GM23338 (cell line): ENCODE measurements at regions not wholly inside any gene's neighbourhood (a gene's known extent, or its start where the extent isn't known, plus 50 kb on each side); places are given as distances from the start of the nearest gene placed in this dataset.
A peak's percentile ranks its signal among the peaks of the same experiment; 100 is the strongest.

Source experiments
- ATAC-seq: fragments of 200-7000 bp; cut with Tn5 transposase; 3 replicates; pipeline ENCODE4 v1.9.1; 2020
- DNase-seq: peaks from one replicate; pipeline ENCODE4 v3.0.0-alpha.2; 2015; ENCODE audit warnings: low spot score
- H2AFZ ChIP-seq: fragments of 200-600 bp; sonication (generic); 2 replicates; pipeline ENCODE4 v1.8.0; 2016; ENCODE audit warnings: antibody characterized with exemption, mild to moderate bottlenecking, moderate library complexity
- H3F3A ChIP-seq: fragments of 200-600 bp; sonication (generic); replicated peaks from 2 replicates; pipeline ENCODE4 v1.8.0; 2017; ENCODE audit warnings: antibody characterized with exemption, mixed run types, low read depth
- H3K27ac ChIP-seq: fragments of 200-600 bp; sonication (generic); 2 replicates; pipeline ENCODE4 v1.6.1; 2016; ENCODE audit warnings: low read depth
- H3K27me3 ChIP-seq: fragments of 200-600 bp; sonication (generic); 2 replicates; pipeline ENCODE4 v1.8.0; 2016; ENCODE audit warnings: mild to moderate bottlenecking, mixed run types, moderate library complexity; ENCODE audit not compliant: insufficient read depth
- H3K36me3 ChIP-seq: fragments of 200-600 bp; sonication (generic); 2 replicates; pipeline ENCODE4 v1.8.0; 2016; ENCODE audit warnings: mild to moderate bottlenecking; ENCODE audit not compliant: insufficient read depth
- H3K4me1 ChIP-seq: fragments of 200-600 bp; sonication (generic); 2 replicates; pipeline ENCODE4 v1.8.0; 2016; ENCODE audit warnings: mild to moderate bottlenecking, moderate library complexity; ENCODE audit not compliant: insufficient read depth
- H3K4me2 ChIP-seq: fragments of 200-600 bp; sonication (generic); 2 replicates; pipeline ENCODE4 v1.7.1; 2017; ENCODE audit warnings: mixed run types
- H3K4me3 ChIP-seq: fragments of 200-600 bp; sonication (generic); 2 replicates; pipeline ENCODE4 v1.6.1; 2016; ENCODE audit warnings: mixed run types
- H3K79me2 ChIP-seq: fragments of 200-600 bp; sonication (generic); replicated peaks from 2 replicates; pipeline ENCODE4 v1.8.0; 2017; ENCODE audit warnings: mild to moderate bottlenecking; ENCODE audit not compliant: insufficient read depth
- H3K9me2 ChIP-seq: fragments of 200-600 bp; sonication (generic); 2 replicates; pipeline ENCODE4 v1.8.0; 2017; ENCODE audit not compliant: insufficient read depth
- H4K20me1 ChIP-seq: fragments of 200-600 bp; sonication (generic); replicated peaks from 2 replicates; pipeline ENCODE4 v1.8.0; 2017; ENCODE audit warnings: mild to moderate bottlenecking; ENCODE audit not compliant: insufficient read depth
- H3K27ac Mint-ChIP-seq: 2 replicates; pipeline ENCODE4 v1.8.0; 2020; ENCODE audit warnings: inconsistent platforms, mild to moderate bottlenecking, moderate library complexity, mixed read lengths
- H3K27me3 Mint-ChIP-seq: 3 replicates; pipeline ENCODE4 v1.8.0; 2022; ENCODE audit warnings: low read depth, mild to moderate bottlenecking, moderate library complexity, mixed read lengths, inconsistent platforms; ENCODE audit not compliant: insufficient read depth, poor library complexity
- H3K36me3 Mint-ChIP-seq: 3 replicates; pipeline ENCODE4 v1.8.0; 2021; ENCODE audit warnings: low read depth, mild to moderate bottlenecking, inconsistent platforms, moderate library complexity, mixed read lengths
- H3K4me1 Mint-ChIP-seq: 3 replicates; pipeline ENCODE4 v1.8.0; 2020; ENCODE audit warnings: mild to moderate bottlenecking, inconsistent platforms, mixed read lengths
- H3K4me3 Mint-ChIP-seq: 3 replicates; pipeline ENCODE4 v1.8.0; 2021; ENCODE audit warnings: moderate library complexity, mild to moderate bottlenecking, inconsistent platforms, mixed read lengths
- H3K9me3 Mint-ChIP-seq: 3 replicates; pipeline ENCODE4 v1.8.0; 2020; ENCODE audit warnings: moderate library complexity, mild to moderate bottlenecking, inconsistent platforms, mixed read lengths
- CREB1 ChIP-seq: fragments of 250-450 bp; sonication (Bioruptor Pico); IDR thresholded peaks from 2 replicates; pipeline ENCODE4 v1.5.0; 2020; ENCODE audit warnings: low read depth, mild to moderate bottlenecking, moderate library complexity
- CTCF ChIP-seq, 2 experiments: fragments of 200-600 bp in 1 of 2; sonication (generic) in 1 of 2; conservative IDR thresholded peaks; 2 replicates each; pipeline versions ENCODE4 v1.5.1 to v1.6.1; 2016 to 2017; ENCODE audit warnings: antibody characterized with exemption in 2 of 2, low read depth in 2 of 2, mild to moderate bottlenecking in 2 of 2, moderate library complexity in 1 of 2
- ETS1 ChIP-seq: IDR thresholded peaks from 2 replicates; pipeline ENCODE4 v1.6.1; 2016; ENCODE audit warnings: antibody characterized with exemption
- EZH2 ChIP-seq: fragments of 200-600 bp; sonication (generic); IDR thresholded peaks from one replicate; pipeline ENCODE4 v1.8.0; 2017; ENCODE audit warnings: antibody characterized with exemption, mild to moderate bottlenecking, low read depth; ENCODE audit not compliant: unreplicated experiment
- EZH2phosphoT487 ChIP-seq: fragments of 200-600 bp; sonication (generic); IDR thresholded peaks from one replicate; pipeline ENCODE4 v1.8.1; 2018; ENCODE audit warnings: antibody characterized with exemption; ENCODE audit not compliant: unreplicated experiment
- JUNB ChIP-seq: IDR thresholded peaks from one replicate; pipeline ENCODE4 v1.6.1; 2016; ENCODE audit warnings: antibody characterized with exemption; ENCODE audit not compliant: unreplicated experiment
- NANOG ChIP-seq: IDR thresholded peaks from 2 replicates; pipeline ENCODE4 v1.6.1; 2016; ENCODE audit warnings: antibody characterized with exemption, borderline replicate concordance
- POLR2AphosphoS5 ChIP-seq: IDR thresholded peaks from 2 replicates; pipeline ENCODE4 v1.6.1; 2016; ENCODE audit warnings: antibody characterized with exemption, low read depth
- STAT1 ChIP-seq: IDR thresholded peaks from one replicate; pipeline ENCODE4 v1.6.1; 2016; ENCODE audit warnings: antibody characterized with exemption; ENCODE audit not compliant: unreplicated experiment
- ZNF114 ChIP-seq: fragments of 250-450 bp; sonication (Bioruptor Pico); IDR thresholded peaks from 2 replicates; pipeline ENCODE4 v1.5.0; 2020; ENCODE audit warnings: mild to moderate bottlenecking, moderate library complexity
- ZNF331 ChIP-seq: fragments of 250-450 bp; sonication (Bioruptor Pico); IDR thresholded peaks from 2 replicates; pipeline ENCODE4 v1.5.0; 2020; ENCODE audit warnings: low read depth, mild to moderate bottlenecking, moderate library complexity
- ZNF462 ChIP-seq: fragments of 250-450 bp; sonication (Bioruptor Pico); IDR thresholded peaks from 2 replicates; pipeline ENCODE4 v1.5.0; 2020; ENCODE audit warnings: mild to moderate bottlenecking, moderate library complexity
- TF ChIP-seq, protein P1 (sequence below): IDR thresholded peaks from one replicate; pipeline ENCODE4 v1.6.1; 2018; ENCODE audit warnings: antibody characterized with exemption; ENCODE audit not compliant: unreplicated experiment

DNA sequence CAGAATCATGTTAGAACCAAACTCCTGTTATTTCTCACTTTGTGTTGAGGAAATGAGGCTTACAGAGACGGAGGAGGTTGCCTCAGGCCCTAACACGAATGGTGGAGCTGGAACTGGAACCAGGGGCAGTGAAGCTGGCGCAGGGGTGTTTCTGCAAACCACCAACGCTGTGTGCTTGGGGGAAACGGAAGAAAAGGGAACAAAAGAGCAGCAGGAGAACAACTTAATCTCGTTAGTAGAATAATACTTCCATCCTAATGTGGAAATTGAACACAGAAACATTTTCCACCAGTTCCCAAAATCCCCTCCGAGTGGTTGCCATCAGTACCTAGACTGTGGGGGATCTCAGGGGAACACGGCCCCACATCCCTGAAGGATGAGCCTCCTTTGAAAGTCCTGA lies 103.4 kb upstream of the FRMD1 start:
- H3K27ac Mint-ChIP-seq: 0 out of 2 replicates have a peak overlapping the region, but pooled peaks have one; percentile 45

More for the DNA sequence above, 103.4 kb upstream of the FRMD1 start:
- Histone ChIP-seq H2AFZ (peak overlapping the region; percentile 29), H3K9me2 (peaks cover 4% of the 10 kb centered on the region; the same call in 1 of the 2 replicates), H4K20me1 (no peaks in the 10 kb centered on the region), H3K27ac (no peak overlapping the region), H3K79me2 (no peaks in the 10 kb centered on the region), H3K4me2 (no peak overlapping the region), H3F3A (no peaks in the 10 kb centered on the region), H3K36me3 (no peaks in the 10 kb centered on the region), H3K27me3 (no peaks in the 10 kb centered on the region), H3K4me1 (peaks cover 32% of the 10 kb centered on the region), H3K4me3 (no peak overlapping the region)
- no peak for TF ChIP-seq ZNF331 (CRISPR knock-in tag)
- no peak for TF ChIP-seq CTCF (conservative IDR thresholded peaks at IDR 0.05; ENCODE audit: low read depth in 2 of 2)
- no peak for TF ChIP-seq ETS1
- TF ChIP-seq STAT1: no peak
- TF ChIP-seq NANOG: no peak
- TF ChIP-seq EZH2: no peak
- TF ChIP-seq JUNB: no peak
- TF ChIP-seq CREB1 (CRISPR knock-in tag): no peak
- TF ChIP-seq, protein P1, sequence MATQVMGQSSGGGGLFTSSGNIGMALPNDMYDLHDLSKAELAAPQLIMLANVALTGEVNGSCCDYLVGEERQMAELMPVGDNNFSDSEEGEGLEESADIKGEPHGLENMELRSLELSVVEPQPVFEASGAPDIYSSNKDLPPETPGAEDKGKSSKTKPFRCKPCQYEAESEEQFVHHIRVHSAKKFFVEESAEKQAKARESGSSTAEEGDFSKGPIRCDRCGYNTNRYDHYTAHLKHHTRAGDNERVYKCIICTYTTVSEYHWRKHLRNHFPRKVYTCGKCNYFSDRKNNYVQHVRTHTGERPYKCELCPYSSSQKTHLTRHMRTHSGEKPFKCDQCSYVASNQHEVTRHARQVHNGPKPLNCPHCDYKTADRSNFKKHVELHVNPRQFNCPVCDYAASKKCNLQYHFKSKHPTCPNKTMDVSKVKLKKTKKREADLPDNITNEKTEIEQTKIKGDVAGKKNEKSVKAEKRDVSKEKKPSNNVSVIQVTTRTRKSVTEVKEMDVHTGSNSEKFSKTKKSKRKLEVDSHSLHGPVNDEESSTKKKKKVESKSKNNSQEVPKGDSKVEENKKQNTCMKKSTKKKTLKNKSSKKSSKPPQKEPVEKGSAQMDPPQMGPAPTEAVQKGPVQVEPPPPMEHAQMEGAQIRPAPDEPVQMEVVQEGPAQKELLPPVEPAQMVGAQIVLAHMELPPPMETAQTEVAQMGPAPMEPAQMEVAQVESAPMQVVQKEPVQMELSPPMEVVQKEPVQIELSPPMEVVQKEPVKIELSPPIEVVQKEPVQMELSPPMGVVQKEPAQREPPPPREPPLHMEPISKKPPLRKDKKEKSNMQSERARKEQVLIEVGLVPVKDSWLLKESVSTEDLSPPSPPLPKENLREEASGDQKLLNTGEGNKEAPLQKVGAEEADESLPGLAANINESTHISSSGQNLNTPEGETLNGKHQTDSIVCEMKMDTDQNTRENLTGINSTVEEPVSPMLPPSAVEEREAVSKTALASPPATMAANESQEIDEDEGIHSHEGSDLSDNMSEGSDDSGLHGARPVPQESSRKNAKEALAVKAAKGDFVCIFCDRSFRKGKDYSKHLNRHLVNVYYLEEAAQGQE: no peak
- no peak for TF ChIP-seq ZNF114
- TF ChIP-seq EZH2phosphoT487: no peak
- TF ChIP-seq POLR2AphosphoS5: no peak
- no peak for TF ChIP-seq ZNF462 (CRISPR knock-in tag)
- DNase-seq (no peak), ATAC-seq (no peak)
- Mint-ChIP-seq H3K4me3 (no peak overlapping the region), H3K36me3 (peaks cover 6% of the 10 kb centered on the region; the same call in 2 of the 3 replicates), H3K27me3 (peaks cover 6% of the 10 kb centered on the region), H3K4me1 (peaks cover 42% of the 10 kb centered on the region), H3K9me3 (peaks cover 21% of the 10 kb centered on the region)
